ENCODE measurements at regions not wholly inside any gene's neighbourhood (a gene's known extent, or its start where the extent isn't known, plus 50 kb on each side); places are given as distances from the start of the nearest gene placed in this dataset.
A peak's percentile ranks its signal among the peaks of the same experiment; 100 is the strongest.

DNA sequence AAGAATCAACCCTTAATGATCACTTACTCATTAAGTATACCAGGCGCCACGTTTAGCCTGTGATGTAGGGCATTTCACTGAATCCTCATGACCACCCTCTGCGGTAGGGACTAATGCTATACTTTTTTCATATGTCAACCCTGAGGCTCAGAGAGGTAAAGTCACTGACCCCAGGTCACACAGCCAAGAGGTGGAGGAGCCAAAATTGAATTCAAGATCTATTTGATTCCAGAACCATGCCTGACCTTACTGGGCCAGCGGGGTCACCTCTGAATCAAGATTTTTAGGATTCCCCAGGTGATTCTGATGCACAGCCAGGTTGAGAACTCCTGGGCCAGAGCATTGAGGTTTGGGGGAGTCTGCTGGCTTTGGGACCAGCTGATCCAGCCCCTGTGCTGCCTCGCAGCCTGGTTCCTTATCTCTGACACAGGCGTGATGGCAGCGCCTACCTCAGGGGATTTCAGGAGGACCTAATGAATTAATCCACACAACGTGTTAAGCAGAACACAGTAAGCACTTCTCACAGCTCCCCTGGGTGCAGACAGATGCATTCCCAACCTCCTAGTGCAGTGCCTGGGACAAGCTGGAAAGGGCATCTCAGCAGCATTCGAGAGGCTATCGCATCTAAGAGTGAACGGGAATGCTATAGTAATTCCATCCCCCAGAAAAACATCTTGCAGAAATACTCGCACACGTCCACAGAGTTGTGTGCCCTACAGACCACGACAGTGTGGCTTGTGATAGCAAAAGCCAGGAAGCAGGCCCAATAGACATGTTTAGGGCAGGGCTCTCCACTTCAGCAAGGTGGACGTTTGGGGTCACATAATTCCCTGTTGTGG is 101.4 kb upstream of the PTPN1 start:
- H3K27ac Mint-ChIP-seq = no peak overlapping the region
- ChIA-PET CTCF (ENCODE audit: partially characterized antibody) (no interaction called here), POLR2A (ENCODE audit: partially characterized antibody) (no interaction called here)
- H3K27ac ChIP-seq (ENCODE audit: low read depth, low read length) = no peak overlapping the region
- no peaks in the 10 kb centered on the region for H3K36me3 Mint-ChIP-seq
- H3K27me3 Mint-ChIP-seq = peaks cover 6 to 8% of the 10 kb centered on the region in 2 donors
- no peak for DNase-seq
- H3K9me3 ChIP-seq (ENCODE audit: control insufficient read depth in 1 of 2, low read length in 2 of 2) = no peaks in the 10 kb centered on the region
- H3K4me3 Mint-ChIP-seq = no peak overlapping the region
- intact Hi-C loops (cut with micrococcal nuclease) = no loop called here
- H3K4me1 ChIP-seq (ENCODE audit: insufficient read depth, low read length) = no peaks in the 10 kb centered on the region
- no peaks in the 10 kb centered on the region for H3K27me3 ChIP-seq (ENCODE audit: insufficient read depth, low read length)
- no peaks in the 10 kb centered on the region for H3K4me1 Mint-ChIP-seq
- peaks cover 0 to 4% (median 0%) of the 10 kb centered on the region in 8 donors for H3K9me3 Mint-ChIP-seq
- no peaks in the 10 kb centered on the region for H3K36me3 ChIP-seq (ENCODE audit: insufficient read depth, low read length)
- no peak overlapping the region for H3K4me3 ChIP-seq (ENCODE audit: low read length in 2 of 2)

DNA sequence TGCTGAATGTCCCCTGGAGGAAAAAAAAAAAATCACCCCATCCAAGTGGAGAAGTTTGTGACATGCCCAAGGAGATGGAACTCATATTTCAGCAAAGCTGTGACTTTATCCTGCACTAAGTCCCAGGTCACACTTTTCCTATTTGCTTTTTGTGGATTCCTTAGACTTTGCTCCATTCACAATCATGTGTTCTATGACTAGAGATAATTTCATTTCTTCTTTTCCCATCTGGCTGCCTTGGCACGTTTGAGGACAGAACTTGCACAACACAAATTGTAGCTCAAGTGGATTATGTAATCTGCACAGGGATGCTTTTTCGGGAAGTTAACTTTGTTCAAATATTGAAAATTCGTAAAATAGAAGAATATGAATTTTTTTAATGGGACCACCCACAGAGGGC is 100.7 kb upstream of the PTPN1 start:
- Histone ChIP-seq H3K27ac (ENCODE audit: low read depth, low read length) (no peak overlapping the region), H3K4me3 (ENCODE audit: low read length in 2 of 2) (no peak overlapping the region), H3K9me3 (ENCODE audit: control insufficient read depth in 1 of 2, low read length in 2 of 2) (no peaks in the 10 kb centered on the region), H3K36me3 (ENCODE audit: insufficient read depth, low read length) (no peaks in the 10 kb centered on the region), H3K27me3 (ENCODE audit: insufficient read depth, low read length) (no peaks in the 10 kb centered on the region), H3K4me1 (ENCODE audit: insufficient read depth, low read length) (no peaks in the 10 kb centered on the region)
- Mint-ChIP-seq H3K36me3 (no peaks in the 10 kb centered on the region), H3K27ac (no peak overlapping the region), H3K27me3 (peaks cover 6 to 8% of the 10 kb centered on the region in 2 donors), H3K4me1 (no peaks in the 10 kb centered on the region), H3K9me3 (peaks cover 0 to 4% (median 0%) of the 10 kb centered on the region in 8 donors), H3K4me3 (no peak overlapping the region)
- ChIA-PET POLR2A (ENCODE audit: partially characterized antibody) (no interaction called here), CTCF (ENCODE audit: partially characterized antibody) (interaction anchor here (0.9 kb wide), 1 partner anchor 222 kb away, joined by 3 read pairs; no protein-coding TSS in a partner anchor)
- DNase-seq = no peak
- intact Hi-C loops (cut with micrococcal nuclease) = no loop called here

DNA sequence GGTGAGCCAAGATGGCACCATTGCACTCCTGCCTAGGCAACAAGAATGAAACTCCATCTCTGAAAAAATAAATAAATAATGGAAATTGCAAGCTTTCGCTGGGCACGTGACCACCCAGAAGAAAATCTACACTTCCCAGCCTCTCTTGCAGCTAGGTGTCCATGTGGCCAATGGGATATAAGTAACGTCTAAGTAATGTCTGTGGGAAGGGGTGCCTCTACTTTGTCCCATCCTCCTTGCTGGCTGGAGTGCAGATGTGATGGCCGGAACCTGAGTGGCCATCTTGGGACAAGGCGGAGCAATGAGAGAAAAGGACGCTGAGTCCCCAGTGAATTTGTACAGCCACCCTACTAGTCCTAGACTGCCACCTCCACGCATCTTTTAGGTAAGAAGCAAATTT is 99.8 kb upstream of the PTPN1 start:
- no peak overlapping the region for H3K4me3 ChIP-seq (ENCODE audit: low read length in 2 of 2)
- CTCF ChIA-PET (ENCODE audit: partially characterized antibody) = interaction anchor here (0.9 kb wide), 1 partner anchor 222 kb away, joined by 3 read pairs; no protein-coding TSS in a partner anchor
- Mint-ChIP-seq H3K4me3 (no peak overlapping the region), H3K9me3 (peaks cover 0 to 4% (median 0%) of the 10 kb centered on the region in 8 donors), H3K27me3 (peaks cover 6% of the 10 kb centered on the region in 2 donors), H3K36me3 (no peaks in the 10 kb centered on the region), H3K27ac (no peak overlapping the region), H3K4me1 (no peaks in the 10 kb centered on the region)
- intact Hi-C loops (cut with micrococcal nuclease) = no loop called here
- POLR2A ChIA-PET (ENCODE audit: partially characterized antibody) = interaction anchor here (0.6 kb wide), 1 partner anchor 1510 kb away, joined by 3 read pairs; no protein-coding TSS in a partner anchor
- no peaks in the 10 kb centered on the region for H3K27me3 ChIP-seq (ENCODE audit: insufficient read depth, low read length)
- no peaks in the 10 kb centered on the region for H3K36me3 ChIP-seq (ENCODE audit: insufficient read depth, low read length)
- no peak for DNase-seq
- H3K9me3 ChIP-seq (ENCODE audit: control insufficient read depth in 1 of 2, low read length in 2 of 2) = no peaks in the 10 kb centered on the region
- no peak overlapping the region for H3K27ac ChIP-seq (ENCODE audit: low read depth, low read length)
- no peaks in the 10 kb centered on the region for H3K4me1 ChIP-seq (ENCODE audit: insufficient read depth, low read length)

DNA sequence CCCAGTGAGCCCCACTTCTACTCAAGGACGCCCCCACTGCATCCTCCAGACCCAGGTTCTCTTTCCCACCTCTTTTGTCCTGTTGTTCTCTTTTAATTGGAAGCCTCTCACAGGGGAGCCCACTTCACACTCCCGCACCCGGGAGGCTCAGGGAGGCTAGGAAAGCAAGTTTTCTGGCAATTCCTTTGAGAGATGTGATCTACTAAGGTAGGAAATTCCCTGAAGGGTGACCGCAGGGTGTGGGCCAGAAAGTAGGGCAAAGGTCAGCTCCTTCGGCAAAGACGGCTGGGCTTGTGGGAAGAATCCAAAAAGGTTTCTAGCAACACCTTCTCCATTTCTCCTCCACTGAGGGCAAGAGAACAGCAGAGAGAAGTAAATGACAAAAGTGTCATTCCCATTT is 98.1 kb upstream of the PTPN1 start:
- POLR2A ChIA-PET (ENCODE audit: partially characterized antibody) = no interaction called here
- H3K27ac ChIP-seq (ENCODE audit: low read depth, low read length) = no peak overlapping the region
- Mint-ChIP-seq H3K4me1 (no peaks in the 10 kb centered on the region), H3K27me3 (peaks cover 3 to 6% of the 10 kb centered on the region in 2 donors), H3K36me3 (no peaks in the 10 kb centered on the region), H3K27ac (no peak overlapping the region), H3K4me3 (no peak overlapping the region), H3K9me3 (peaks cover 0 to 5% (median 0%) of the 10 kb centered on the region in 8 donors)
- no peak for DNase-seq
- H3K27me3 ChIP-seq (ENCODE audit: insufficient read depth, low read length) = no peaks in the 10 kb centered on the region
- no peaks in the 10 kb centered on the region for H3K4me1 ChIP-seq (ENCODE audit: insufficient read depth, low read length)
- CTCF ChIA-PET (ENCODE audit: partially characterized antibody) = no interaction called here
- no peak overlapping the region for H3K4me3 ChIP-seq (ENCODE audit: low read length in 2 of 2)
- H3K36me3 ChIP-seq (ENCODE audit: insufficient read depth, low read length) = no peaks in the 10 kb centered on the region
- no peaks in the 10 kb centered on the region for H3K9me3 ChIP-seq (ENCODE audit: control insufficient read depth in 1 of 2, low read length in 2 of 2)
- intact Hi-C loops (cut with micrococcal nuclease) = no loop called here

DNA sequence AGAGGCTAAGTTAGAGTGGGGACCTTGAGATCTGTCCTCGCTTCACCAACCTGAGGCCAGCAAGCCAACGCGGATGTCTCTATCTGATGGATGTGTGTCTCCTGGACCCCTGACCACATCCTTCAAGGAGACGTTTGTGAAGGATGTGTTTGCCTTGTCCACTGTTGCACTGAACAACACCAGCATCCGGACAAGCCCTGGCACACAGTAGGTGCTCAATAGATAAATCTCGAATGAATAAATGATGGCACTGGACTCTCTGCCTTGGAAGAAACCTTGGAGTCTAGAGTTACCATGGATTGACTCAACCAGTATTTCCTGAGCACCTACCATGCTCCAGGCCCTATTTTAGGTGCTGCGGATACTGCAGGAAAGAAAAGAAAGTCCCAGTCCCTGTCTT is 97.7 kb upstream of the PTPN1 start:
- Histone ChIP-seq H3K36me3 (ENCODE audit: insufficient read depth, low read length) (no peaks in the 10 kb centered on the region), H3K4me1 (ENCODE audit: insufficient read depth, low read length) (no peaks in the 10 kb centered on the region), H3K4me3 (ENCODE audit: low read length in 2 of 2) (no peak overlapping the region), H3K27ac (ENCODE audit: low read depth, low read length) (no peak overlapping the region), H3K9me3 (ENCODE audit: control insufficient read depth in 1 of 2, low read length in 2 of 2) (no peaks in the 10 kb centered on the region), H3K27me3 (ENCODE audit: insufficient read depth, low read length) (no peaks in the 10 kb centered on the region)
- H3K4me3 Mint-ChIP-seq = peak overlapping the region in 1 of 8 donors; percentile 18
- ChIA-PET POLR2A (ENCODE audit: partially characterized antibody) (no interaction called here), CTCF (ENCODE audit: partially characterized antibody) (no interaction called here)
- DNase-seq = no peak
- peaks cover 4 to 6% of the 10 kb centered on the region in 2 donors for H3K27me3 Mint-ChIP-seq
- H3K36me3 Mint-ChIP-seq = no peaks in the 10 kb centered on the region
- H3K9me3 Mint-ChIP-seq = peaks cover 0 to 5% (median 0%) of the 10 kb centered on the region in 8 donors
- H3K4me1 Mint-ChIP-seq = no peaks in the 10 kb centered on the region
- intact Hi-C loops (cut with micrococcal nuclease) = no loop called here
- H3K27ac Mint-ChIP-seq = no peak overlapping the region

DNA sequence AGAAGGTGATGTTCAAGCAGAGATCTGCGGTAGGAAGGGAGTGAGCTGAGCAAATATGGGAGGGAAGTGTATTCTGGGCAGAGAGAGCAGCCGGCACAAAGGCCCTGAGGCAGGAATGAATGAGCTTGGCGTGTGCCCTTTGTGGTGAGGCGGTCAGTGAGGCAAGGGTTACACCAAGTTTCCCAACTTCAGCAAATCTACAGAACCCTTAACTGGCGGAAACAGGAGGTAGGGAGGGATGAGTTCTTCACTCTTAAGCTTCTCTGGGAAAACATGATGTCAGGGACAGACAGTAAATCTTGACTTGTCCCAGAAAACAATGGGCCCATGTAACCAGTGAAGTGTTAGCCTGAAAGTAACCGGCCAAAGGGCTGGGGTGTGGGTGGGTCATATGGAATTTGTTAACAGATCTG is 97.1 kb upstream of the PTPN1 start:
- H3K4me3 Mint-ChIP-seq = no peak overlapping the region
- H3K4me1 Mint-ChIP-seq = no peaks in the 10 kb centered on the region
- H3K27me3 ChIP-seq (ENCODE audit: insufficient read depth, low read length) = no peaks in the 10 kb centered on the region
- CTCF ChIA-PET (ENCODE audit: partially characterized antibody) = no interaction called here
- no peaks in the 10 kb centered on the region for H3K36me3 Mint-ChIP-seq
- POLR2A ChIA-PET (ENCODE audit: partially characterized antibody) = no interaction called here
- DNase-seq = no peak
- peak overlapping the region in 3 of 7 donors; percentile 2 to 61 (median 4) for H3K27ac Mint-ChIP-seq
- intact Hi-C loops (cut with micrococcal nuclease) = no loop called here
- no peaks in the 10 kb centered on the region for H3K9me3 ChIP-seq (ENCODE audit: control insufficient read depth in 1 of 2, low read length in 2 of 2)
- no peaks in the 10 kb centered on the region for H3K36me3 ChIP-seq (ENCODE audit: insufficient read depth, low read length)
- H3K4me3 ChIP-seq (ENCODE audit: low read length in 2 of 2) = no peak overlapping the region
- peaks cover 6 to 7% of the 10 kb centered on the region in 2 donors for H3K27me3 Mint-ChIP-seq
- H3K27ac ChIP-seq (ENCODE audit: low read depth, low read length) = no peak overlapping the region
- H3K4me1 ChIP-seq (ENCODE audit: insufficient read depth, low read length) = no peaks in the 10 kb centered on the region
- peaks cover 0 to 5% (median 0%) of the 10 kb centered on the region in 8 donors for H3K9me3 Mint-ChIP-seq

DNA sequence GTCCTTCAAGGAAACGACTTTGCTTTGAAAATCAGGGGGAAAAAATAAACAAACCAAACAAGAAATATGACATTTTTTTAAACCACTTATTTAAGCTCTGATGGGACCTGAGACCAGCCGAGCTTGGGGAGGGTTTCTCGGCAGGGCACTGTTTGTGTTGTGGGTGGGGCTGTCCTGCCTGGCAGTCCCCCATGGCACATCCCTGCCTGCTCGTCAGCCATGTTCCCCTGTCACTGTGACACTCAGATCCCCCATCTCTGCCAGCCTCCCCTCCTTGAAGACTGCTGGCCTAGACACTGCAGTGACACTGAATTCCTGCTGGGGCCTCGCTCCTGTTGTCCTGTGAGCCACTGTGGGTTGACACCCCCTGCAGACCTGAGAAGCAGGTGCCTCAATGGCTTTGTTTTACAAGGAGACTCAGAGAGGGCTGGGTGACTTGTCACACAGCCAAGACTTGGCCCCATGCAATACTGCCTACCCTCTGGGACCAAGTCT is 95.1 kb upstream of the PTPN1 start:
- H3K27ac Mint-ChIP-seq = no peak overlapping the region
- ChIA-PET POLR2A (ENCODE audit: partially characterized antibody) (no interaction called here), CTCF (ENCODE audit: partially characterized antibody) (no interaction called here)
- H3K4me1 Mint-ChIP-seq = no peaks in the 10 kb centered on the region
- no peak overlapping the region for H3K4me3 ChIP-seq (ENCODE audit: low read length in 2 of 2)
- H3K4me1 ChIP-seq (ENCODE audit: insufficient read depth, low read length) = no peaks in the 10 kb centered on the region
- no peaks in the 10 kb centered on the region for H3K27me3 ChIP-seq (ENCODE audit: insufficient read depth, low read length)
- peaks cover 0 to 5% (median 0%) of the 10 kb centered on the region in 8 donors for H3K9me3 Mint-ChIP-seq
- H3K9me3 ChIP-seq (ENCODE audit: control insufficient read depth in 1 of 2, low read length in 2 of 2) = no peaks in the 10 kb centered on the region
- no peaks in the 10 kb centered on the region for H3K36me3 Mint-ChIP-seq
- H3K27ac ChIP-seq (ENCODE audit: low read depth, low read length) = no peak overlapping the region
- intact Hi-C loops (cut with micrococcal nuclease) = no loop called here
- H3K36me3 ChIP-seq (ENCODE audit: insufficient read depth, low read length) = no peaks in the 10 kb centered on the region
- no peak overlapping the region for H3K4me3 Mint-ChIP-seq
- no peak for DNase-seq
- peaks cover 0 to 5% of the 10 kb centered on the region in 2 donors for H3K27me3 Mint-ChIP-seq

Data from CD4-positive, alpha-beta memory T cell (primary cell).